DND-41 (cell line): ENCODE measurements at regions not wholly inside any gene's neighbourhood (a gene's known extent, or its start where the extent isn't known, plus 50 kb on each side); places are given as distances from the start of the nearest gene placed in this dataset.

Experiments used
- EZH2 ChIP-seq: IDR thresholded peaks from 3 replicates; pipeline ENCODE4 v1.6.1; 2012; ENCODE audit warnings: borderline replicate concordance, low read depth, mild to moderate bottlenecking, moderate library complexity, low read length, inconsistent platforms; ENCODE audit not compliant: severe bottlenecking
- TF ChIP-seq, protein P1 (sequence below): IDR thresholded peaks from 2 replicates; pipeline ENCODE4 v1.5.1; 2012; ENCODE audit warnings: borderline replicate concordance, low read length, moderate library complexity, mild to moderate bottlenecking; ENCODE audit not compliant: poor library complexity, severe bottlenecking; ENCODE audit errors: extremely low read depth

DNA sequence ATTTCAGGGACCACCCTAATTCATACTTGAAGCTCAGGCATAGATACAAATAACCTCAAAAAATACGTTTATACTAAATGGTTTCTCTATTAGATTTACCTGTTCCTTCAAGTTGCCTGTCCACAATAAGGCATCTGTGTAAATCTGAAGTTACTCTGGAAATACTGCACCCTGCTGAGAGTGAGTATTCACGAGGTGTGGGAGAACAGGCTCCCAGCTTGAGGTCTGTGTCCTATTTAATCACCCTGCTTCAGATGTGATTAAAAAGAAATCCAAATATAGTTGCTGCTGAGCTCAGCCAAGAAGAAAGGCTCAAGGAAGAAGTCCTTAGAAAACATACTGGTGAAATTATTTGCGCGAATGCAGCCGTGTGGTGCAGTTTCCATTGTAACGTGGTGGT is 136.8 kb downstream of the KLF6 start:
- TF ChIP-seq, protein P1, sequence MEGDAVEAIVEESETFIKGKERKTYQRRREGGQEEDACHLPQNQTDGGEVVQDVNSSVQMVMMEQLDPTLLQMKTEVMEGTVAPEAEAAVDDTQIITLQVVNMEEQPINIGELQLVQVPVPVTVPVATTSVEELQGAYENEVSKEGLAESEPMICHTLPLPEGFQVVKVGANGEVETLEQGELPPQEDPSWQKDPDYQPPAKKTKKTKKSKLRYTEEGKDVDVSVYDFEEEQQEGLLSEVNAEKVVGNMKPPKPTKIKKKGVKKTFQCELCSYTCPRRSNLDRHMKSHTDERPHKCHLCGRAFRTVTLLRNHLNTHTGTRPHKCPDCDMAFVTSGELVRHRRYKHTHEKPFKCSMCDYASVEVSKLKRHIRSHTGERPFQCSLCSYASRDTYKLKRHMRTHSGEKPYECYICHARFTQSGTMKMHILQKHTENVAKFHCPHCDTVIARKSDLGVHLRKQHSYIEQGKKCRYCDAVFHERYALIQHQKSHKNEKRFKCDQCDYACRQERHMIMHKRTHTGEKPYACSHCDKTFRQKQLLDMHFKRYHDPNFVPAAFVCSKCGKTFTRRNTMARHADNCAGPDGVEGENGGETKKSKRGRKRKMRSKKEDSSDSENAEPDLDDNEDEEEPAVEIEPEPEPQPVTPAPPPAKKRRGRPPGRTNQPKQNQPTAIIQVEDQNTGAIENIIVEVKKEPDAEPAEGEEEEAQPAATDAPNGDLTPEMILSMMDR: no peak
- TF ChIP-seq EZH2: no peak
